Endothelial cell (in vitro differentiated cells): ENCODE measurements at regions not wholly inside any gene's neighbourhood (a gene's known extent, or its start where the extent isn't known, plus 50 kb on each side); places are given as distances from the start of the nearest gene placed in this dataset.
A peak's percentile ranks its signal among the peaks of the same experiment; 100 is the strongest.

Experiments used
- DNase-seq: peaks from one replicate; pipeline ENCODE4 v3.0.0; 2021; ENCODE audit warnings: low spot score
- H3K27ac Mint-ChIP-seq: one replicate; pipeline ENCODE4 v1.8.0; 2021; ENCODE audit warnings: mixed read lengths, inconsistent platforms; ENCODE audit not compliant: unreplicated experiment
- H3K27me3 Mint-ChIP-seq: one replicate; pipeline ENCODE4 v1.8.0; 2021; ENCODE audit warnings: mild to moderate bottlenecking, moderate library complexity, mixed read lengths, inconsistent platforms; ENCODE audit not compliant: unreplicated experiment
- H3K36me3 Mint-ChIP-seq: one replicate; pipeline ENCODE4 v1.8.0; 2021; ENCODE audit warnings: mild to moderate bottlenecking, low read depth, mixed read lengths, inconsistent platforms; ENCODE audit not compliant: unreplicated experiment
- H3K4me1 Mint-ChIP-seq: one replicate; pipeline ENCODE4 v1.8.0; 2021; ENCODE audit warnings: mild to moderate bottlenecking, mixed read lengths, inconsistent platforms; ENCODE audit not compliant: unreplicated experiment
- H3K4me3 Mint-ChIP-seq: one replicate; pipeline ENCODE4 v1.8.0; 2021; ENCODE audit warnings: mild to moderate bottlenecking, mixed read lengths, inconsistent platforms; ENCODE audit not compliant: unreplicated experiment
- H3K9me3 Mint-ChIP-seq: one replicate; pipeline ENCODE4 v1.8.0; 2021; ENCODE audit warnings: mixed read lengths, inconsistent platforms; ENCODE audit not compliant: unreplicated experiment
- TF ChIP-seq, protein P1 (sequence below): fragments of 200-600 bp; sonication (generic); IDR thresholded peaks from one replicate; pipeline ENCODE4 v1.5.0; 2021; ENCODE audit warnings: antibody characterized with exemption; ENCODE audit not compliant: unreplicated experiment

DNA sequence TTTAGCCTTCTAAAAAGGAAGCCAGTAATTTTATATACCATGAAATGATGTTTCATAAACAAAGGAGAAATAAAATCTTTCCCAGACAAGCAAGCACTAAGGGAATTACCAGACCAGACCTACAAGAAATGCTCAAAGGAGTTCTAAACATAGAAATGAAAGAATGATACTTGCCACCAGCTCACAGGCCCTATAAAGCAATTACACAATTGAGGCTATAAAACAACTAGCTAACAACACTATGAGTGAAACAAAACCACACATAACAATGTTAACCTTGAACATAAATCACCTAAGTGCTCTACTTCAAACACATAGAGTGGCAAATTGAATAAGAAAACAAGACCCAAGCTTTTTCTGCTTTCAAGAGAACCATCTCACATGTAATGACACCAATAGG, 123.8 kb downstream of the BARHL2 start:
- TF ChIP-seq, protein P1, sequence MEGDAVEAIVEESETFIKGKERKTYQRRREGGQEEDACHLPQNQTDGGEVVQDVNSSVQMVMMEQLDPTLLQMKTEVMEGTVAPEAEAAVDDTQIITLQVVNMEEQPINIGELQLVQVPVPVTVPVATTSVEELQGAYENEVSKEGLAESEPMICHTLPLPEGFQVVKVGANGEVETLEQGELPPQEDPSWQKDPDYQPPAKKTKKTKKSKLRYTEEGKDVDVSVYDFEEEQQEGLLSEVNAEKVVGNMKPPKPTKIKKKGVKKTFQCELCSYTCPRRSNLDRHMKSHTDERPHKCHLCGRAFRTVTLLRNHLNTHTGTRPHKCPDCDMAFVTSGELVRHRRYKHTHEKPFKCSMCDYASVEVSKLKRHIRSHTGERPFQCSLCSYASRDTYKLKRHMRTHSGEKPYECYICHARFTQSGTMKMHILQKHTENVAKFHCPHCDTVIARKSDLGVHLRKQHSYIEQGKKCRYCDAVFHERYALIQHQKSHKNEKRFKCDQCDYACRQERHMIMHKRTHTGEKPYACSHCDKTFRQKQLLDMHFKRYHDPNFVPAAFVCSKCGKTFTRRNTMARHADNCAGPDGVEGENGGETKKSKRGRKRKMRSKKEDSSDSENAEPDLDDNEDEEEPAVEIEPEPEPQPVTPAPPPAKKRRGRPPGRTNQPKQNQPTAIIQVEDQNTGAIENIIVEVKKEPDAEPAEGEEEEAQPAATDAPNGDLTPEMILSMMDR: no peak

DNA sequence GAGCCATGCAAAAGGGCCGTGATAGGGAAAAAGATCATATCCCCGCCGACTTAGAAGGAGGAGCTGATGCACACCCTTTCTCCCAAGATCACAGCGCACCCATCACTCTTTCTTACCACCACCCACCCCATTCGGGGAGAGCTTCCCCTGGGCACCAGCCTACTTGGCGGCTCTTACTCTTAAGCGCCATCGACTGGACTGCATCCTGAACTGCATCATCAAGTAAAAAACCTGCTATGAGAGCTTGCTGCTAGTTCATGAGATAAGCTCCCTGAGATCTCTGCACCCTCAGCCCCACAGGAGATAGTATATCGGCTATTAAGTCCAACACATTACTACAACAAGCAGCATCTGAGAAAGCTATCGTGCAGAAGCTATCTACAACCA, 125.1 kb downstream of the BARHL2 start:
- TF ChIP-seq, protein P1: no peak
- no peak for DNase-seq
- no peak overlapping the region for H3K4me3 Mint-ChIP-seq

More for the DNA sequence above, 123.8 kb downstream of the BARHL2 start:
- Mint-ChIP-seq H3K36me3 (peaks cover 3% of the 10 kb centered on the region), H3K27ac (no peak overlapping the region), H3K4me3 (no peak overlapping the region), H3K4me1 (no peaks in the 10 kb centered on the region), H3K9me3 (no peaks in the 10 kb centered on the region), H3K27me3 (peaks cover 2% of the 10 kb centered on the region)
- no peak for DNase-seq

DNA sequence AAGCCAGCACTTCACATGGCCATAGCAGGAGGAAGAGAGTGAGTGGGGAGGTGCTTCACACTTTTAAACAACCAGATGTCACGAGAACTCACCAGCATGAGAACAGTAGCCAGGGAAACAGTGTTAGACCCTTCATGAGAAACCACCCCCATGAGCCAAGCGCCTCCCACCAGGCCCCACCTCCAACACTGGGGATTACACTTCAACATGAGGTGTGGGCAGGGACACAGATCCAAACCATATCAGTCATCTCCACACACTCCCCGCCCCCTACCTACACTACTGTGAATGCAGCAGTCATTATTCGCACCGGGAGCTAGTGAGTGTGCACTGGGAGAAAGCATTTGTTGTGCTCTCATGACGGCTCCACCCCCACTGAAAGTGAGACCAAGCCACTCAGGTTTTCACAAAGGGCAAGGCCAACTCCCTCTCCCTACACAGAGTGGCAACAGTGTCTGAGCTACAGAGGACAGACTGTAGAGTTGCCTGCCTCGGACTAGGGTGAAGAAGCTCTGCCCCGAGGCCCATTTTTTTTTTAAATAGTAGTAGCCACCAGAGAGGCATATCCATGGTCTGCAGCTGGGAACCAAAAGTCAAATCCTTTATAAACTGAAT, 125.6 kb downstream of the BARHL2 start:
- Mint-ChIP-seq H3K4me1 (no peaks in the 10 kb centered on the region), H3K4me3 (no peak overlapping the region), H3K36me3 (peaks cover 3% of the 10 kb centered on the region), H3K9me3 (no peaks in the 10 kb centered on the region), H3K27ac (no peak overlapping the region), H3K27me3 (no peaks in the 10 kb centered on the region)
- TF ChIP-seq, protein P1: no peak
- DNase-seq: no peak

More for the DNA sequence above, 125.1 kb downstream of the BARHL2 start:
- no peak overlapping the region for H3K27ac Mint-ChIP-seq
- H3K27me3 Mint-ChIP-seq: no peaks in the 10 kb centered on the region
- H3K36me3 Mint-ChIP-seq: peaks cover 3% of the 10 kb centered on the region
- H3K4me1 Mint-ChIP-seq: no peaks in the 10 kb centered on the region
- H3K9me3 Mint-ChIP-seq: no peaks in the 10 kb centered on the region

DNA sequence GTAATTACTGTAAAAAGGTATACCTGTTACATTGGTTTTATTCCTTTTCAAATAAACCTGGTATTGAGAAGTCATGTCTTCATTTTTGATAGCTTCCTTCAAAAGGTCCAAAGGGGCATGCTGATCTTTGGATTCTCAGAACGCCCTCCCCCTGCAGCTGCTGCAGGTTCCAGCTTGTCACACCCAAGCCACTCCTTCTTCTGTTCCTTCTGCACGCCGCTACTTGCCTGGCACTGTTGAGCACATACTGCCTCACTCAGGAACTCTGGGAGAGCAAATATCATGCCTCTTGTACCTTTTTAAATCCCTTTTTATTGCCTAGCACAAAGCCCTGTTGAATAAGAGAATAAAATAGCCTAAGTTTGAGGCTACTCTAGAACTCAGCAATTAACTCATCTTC, 136.9 kb downstream of the BARHL2 start:
- no peak overlapping the region for H3K27ac Mint-ChIP-seq
- TF ChIP-seq, protein P1: no peak

DNA sequence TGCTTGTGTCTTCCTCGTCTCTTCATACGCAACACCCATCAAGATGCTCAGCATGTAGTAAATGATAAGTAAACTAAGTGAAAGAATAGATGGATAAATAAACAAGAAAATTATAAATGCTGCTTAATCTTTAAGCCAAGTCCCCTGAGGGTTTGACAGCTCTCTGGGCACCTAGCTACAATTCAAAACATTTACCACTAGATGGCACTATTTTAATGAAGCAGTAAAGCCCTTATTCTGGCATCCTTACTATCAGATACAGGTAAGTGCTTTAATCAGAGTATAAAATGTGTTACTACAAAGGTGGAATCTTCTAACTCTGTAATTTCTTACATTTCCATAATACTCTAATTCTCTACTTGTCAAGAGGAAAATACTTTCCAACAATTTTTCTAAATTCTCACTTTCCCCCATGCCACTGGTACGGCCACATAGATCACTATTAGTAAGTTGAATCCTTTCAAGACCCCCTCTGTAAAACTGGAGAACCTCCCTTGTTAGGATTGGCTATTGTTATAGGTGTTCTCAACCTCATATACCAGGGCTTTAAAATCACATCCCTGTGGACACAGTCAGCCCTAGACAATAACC, 137.8 kb downstream of the BARHL2 start:
- no peak for DNase-seq
- no peak overlapping the region for H3K4me3 Mint-ChIP-seq
- no peaks in the 10 kb centered on the region for H3K27me3 Mint-ChIP-seq
- no peaks in the 10 kb centered on the region for H3K9me3 Mint-ChIP-seq
- no peaks in the 10 kb centered on the region for H3K36me3 Mint-ChIP-seq
- TF ChIP-seq, protein P1: peak; percentile 62
- H3K27ac Mint-ChIP-seq: no peak overlapping the region
- no peaks in the 10 kb centered on the region for H3K4me1 Mint-ChIP-seq

More for the DNA sequence above, 136.9 kb downstream of the BARHL2 start:
- Mint-ChIP-seq H3K27me3 (no peaks in the 10 kb centered on the region), H3K4me3 (no peak overlapping the region), H3K4me1 (no peaks in the 10 kb centered on the region), H3K9me3 (no peaks in the 10 kb centered on the region), H3K36me3 (no peaks in the 10 kb centered on the region)
- no peak for DNase-seq
